Smooth muscle cell (in vitro differentiated cells): ENCODE measurements at regions not wholly inside any gene's neighbourhood (a gene's known extent, or its start where the extent isn't known, plus 50 kb on each side); places are given as distances from the start of the nearest gene placed in this dataset.

Experiments
- DNase-seq: peaks from one replicate; lab custom pipeline; 2025; ENCODE audit not compliant: unreplicated experiment; lab: John Stamatoyannopoulos, UW
- H2AFZ ChIP-seq: fragments of 200-600 bp; sonication (generic); 2 replicates; pipeline ENCODE4 v1.6.0; 2016; ENCODE audit warnings: antibody characterized with exemption, low read depth, mild to moderate bottlenecking
- H3F3A ChIP-seq: fragments of 200-600 bp; sonication (generic); 2 replicates; pipeline ENCODE4 v1.6.0; 2017; ENCODE audit warnings: antibody characterized with exemption, low read depth
- H3K27ac ChIP-seq: fragments of 200-600 bp; sonication (generic); 2 replicates; pipeline ENCODE4 v1.5.1; 2016; ENCODE audit warnings: low read depth, mild to moderate bottlenecking
- H3K27me3 ChIP-seq: fragments of 200-600 bp; sonication (generic); 2 replicates; pipeline ENCODE4 v1.6.1; 2016; ENCODE audit warnings: low read depth, mild to moderate bottlenecking
- H3K36me3 ChIP-seq: fragments of 200-600 bp; sonication (generic); 2 replicates; pipeline ENCODE4 v1.5.1; 2016; ENCODE audit warnings: low read depth
- H3K4me1 ChIP-seq: fragments of 200-600 bp; sonication (generic); 2 replicates; pipeline ENCODE4 v1.5.1; 2016; ENCODE audit warnings: low read depth
- H3K4me2 ChIP-seq: fragments of 200-600 bp; sonication (generic); 2 replicates; pipeline ENCODE4 v1.6.0; 2016; ENCODE audit warnings: mild to moderate bottlenecking
- H3K4me3 ChIP-seq: fragments of 200-600 bp; sonication (generic); 2 replicates; pipeline ENCODE4 v1.5.1; 2016; ENCODE audit warnings: mild to moderate bottlenecking
- H3K79me2 ChIP-seq: fragments of 200-600 bp; sonication (generic); 2 replicates; pipeline ENCODE4 v1.6.0; 2016; ENCODE audit warnings: low read depth, mild to moderate bottlenecking
- H3K9ac ChIP-seq: fragments of 200-600 bp; sonication (generic); 2 replicates; pipeline ENCODE4 v1.6.0; 2016; ENCODE audit warnings: low read depth
- H3K9me3 ChIP-seq: fragments of 200-600 bp; sonication (generic); replicated peaks from 2 replicates; pipeline ENCODE4 v1.5.1; 2016; ENCODE audit warnings: low read depth
- H4K20me1 ChIP-seq: fragments of 200-600 bp; sonication (generic); 2 replicates; pipeline ENCODE4 v1.6.0; 2016; ENCODE audit warnings: low read depth
- WGBS: methylation state at CpG from one replicate; pipeline ENCODE4 v1.1.7; 2016; ENCODE audit warnings: low lambda C conversion rate; 5-methylcytosine and 5-hydroxymethylcytosine counted together
- TF ChIP-seq, protein P1 (sequence below): fragments of 200-600 bp; sonication (generic); IDR thresholded peaks from 2 replicates; pipeline ENCODE4 v1.5.1; 2017; ENCODE audit warnings: borderline replicate concordance, mild to moderate bottlenecking, antibody characterized with exemption; ENCODE audit not compliant: insufficient read depth, poor library complexity, severe bottlenecking

DNA sequence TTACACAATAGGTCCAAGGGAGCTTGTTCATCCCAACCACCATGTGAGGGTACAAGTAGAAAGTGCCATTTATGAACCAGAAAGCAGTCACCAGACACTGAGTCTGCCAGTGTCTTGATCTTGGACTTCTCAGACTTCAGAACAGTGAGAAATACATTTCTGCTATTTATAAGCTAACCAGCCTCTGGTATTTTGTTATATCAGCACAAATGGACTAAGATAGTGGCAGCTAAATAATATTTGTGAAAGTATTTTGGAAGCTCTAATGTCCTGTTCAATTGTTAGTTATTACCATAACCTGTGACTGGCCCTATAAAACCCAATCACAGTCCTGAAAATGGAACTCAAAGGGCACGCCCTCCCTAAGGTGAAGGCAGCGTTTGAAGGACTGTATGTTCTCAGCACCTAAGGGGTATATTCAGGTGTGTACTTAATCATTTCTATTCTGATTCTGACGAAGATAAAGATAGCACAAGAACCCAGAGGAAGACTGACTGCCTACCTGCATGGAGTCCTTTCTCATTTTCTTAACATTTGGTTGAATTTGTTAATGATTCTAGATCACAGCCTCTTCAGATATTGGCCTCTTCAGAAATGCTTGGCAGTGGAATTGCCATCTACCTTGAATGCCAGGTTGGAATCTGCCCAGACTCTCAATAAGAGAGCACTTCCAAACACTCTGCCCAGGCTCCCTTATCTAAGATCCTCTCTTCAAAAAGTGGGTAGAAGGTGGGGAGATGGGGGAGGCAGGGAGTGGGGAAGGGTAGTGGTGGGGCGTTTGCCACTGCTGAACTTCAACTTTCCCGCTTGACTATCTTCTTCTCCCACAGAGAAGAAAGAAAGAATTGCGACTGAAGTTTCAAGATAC lies 104.0 kb upstream of the PPP2R5A start:
- no peaks in the 10 kb centered on the region for H3K9me3 ChIP-seq
- no peak for DNase-seq
- no peaks in the 10 kb centered on the region for H4K20me1 ChIP-seq
- H3F3A ChIP-seq: no peaks in the 10 kb centered on the region
- H3K79me2 ChIP-seq: no peaks in the 10 kb centered on the region
- H3K4me1 ChIP-seq: no peaks in the 10 kb centered on the region
- no peak overlapping the region for H2AFZ ChIP-seq
- TF ChIP-seq, protein P1, sequence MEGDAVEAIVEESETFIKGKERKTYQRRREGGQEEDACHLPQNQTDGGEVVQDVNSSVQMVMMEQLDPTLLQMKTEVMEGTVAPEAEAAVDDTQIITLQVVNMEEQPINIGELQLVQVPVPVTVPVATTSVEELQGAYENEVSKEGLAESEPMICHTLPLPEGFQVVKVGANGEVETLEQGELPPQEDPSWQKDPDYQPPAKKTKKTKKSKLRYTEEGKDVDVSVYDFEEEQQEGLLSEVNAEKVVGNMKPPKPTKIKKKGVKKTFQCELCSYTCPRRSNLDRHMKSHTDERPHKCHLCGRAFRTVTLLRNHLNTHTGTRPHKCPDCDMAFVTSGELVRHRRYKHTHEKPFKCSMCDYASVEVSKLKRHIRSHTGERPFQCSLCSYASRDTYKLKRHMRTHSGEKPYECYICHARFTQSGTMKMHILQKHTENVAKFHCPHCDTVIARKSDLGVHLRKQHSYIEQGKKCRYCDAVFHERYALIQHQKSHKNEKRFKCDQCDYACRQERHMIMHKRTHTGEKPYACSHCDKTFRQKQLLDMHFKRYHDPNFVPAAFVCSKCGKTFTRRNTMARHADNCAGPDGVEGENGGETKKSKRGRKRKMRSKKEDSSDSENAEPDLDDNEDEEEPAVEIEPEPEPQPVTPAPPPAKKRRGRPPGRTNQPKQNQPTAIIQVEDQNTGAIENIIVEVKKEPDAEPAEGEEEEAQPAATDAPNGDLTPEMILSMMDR: no peak
- H3K9ac ChIP-seq: no peak overlapping the region
- H3K36me3 ChIP-seq: no peaks in the 10 kb centered on the region
- no peaks in the 10 kb centered on the region for H3K27me3 ChIP-seq
- H3K4me3 ChIP-seq: no peak overlapping the region
- WGBS: 93% methylated on average over 5 of the region's 6 CpGs
- H3K4me2 ChIP-seq: no peak overlapping the region
- no peak overlapping the region for H3K27ac ChIP-seq

GRCh38 chr1:212182171-212182570 lies 103.0 kb upstream of the PPP2R5A start:
- Histone ChIP-seq H2AFZ (no peak overlapping the region), H3F3A (no peaks in the 10 kb centered on the region), H3K4me1 (no peaks in the 10 kb centered on the region), H3K36me3 (no peaks in the 10 kb centered on the region), H3K9me3 (no peaks in the 10 kb centered on the region), H4K20me1 (no peaks in the 10 kb centered on the region), H3K79me2 (no peaks in the 10 kb centered on the region), H3K27me3 (no peaks in the 10 kb centered on the region), H3K27ac (no peak overlapping the region), H3K9ac (no peak overlapping the region), H3K4me2 (no peak overlapping the region), H3K4me3 (no peak overlapping the region)
- DNase-seq: no peak
- WGBS: 98% methylated on average over 4 of the region's 4 CpGs
- TF ChIP-seq, protein P1: no peak

DNA sequence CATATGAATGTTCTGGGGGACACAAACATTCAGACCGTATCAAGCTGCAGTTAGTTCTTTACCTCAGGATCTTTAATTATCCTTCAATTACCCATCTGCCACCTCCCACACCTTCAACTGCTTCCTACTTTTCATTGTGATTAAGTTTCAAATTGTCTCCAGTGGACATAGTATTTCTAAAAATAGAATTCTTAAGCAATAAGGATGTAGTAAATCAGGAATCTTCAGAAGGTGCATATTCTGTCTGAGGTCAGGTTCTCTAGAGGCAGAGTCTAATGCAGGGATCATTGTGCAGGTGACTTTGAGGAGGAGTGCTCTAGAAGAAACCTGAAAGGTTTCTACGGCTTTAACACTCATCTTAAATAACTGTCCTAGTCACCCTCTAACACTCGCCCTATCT lies 102.6 kb upstream of the PPP2R5A start:
- Histone ChIP-seq H3K4me1 (no peaks in the 10 kb centered on the region), H4K20me1 (no peaks in the 10 kb centered on the region), H3K9me3 (no peaks in the 10 kb centered on the region), H3K4me2 (no peak overlapping the region), H3K27ac (no peak overlapping the region), H3K36me3 (no peaks in the 10 kb centered on the region), H3K9ac (no peak overlapping the region), H3F3A (no peaks in the 10 kb centered on the region), H3K79me2 (no peaks in the 10 kb centered on the region), H2AFZ (no peak overlapping the region), H3K27me3 (no peaks in the 10 kb centered on the region), H3K4me3 (no peak overlapping the region)
- WGBS: 93% methylated on average over 3 of the region's 3 CpGs
- no peak for DNase-seq
- TF ChIP-seq, protein P1: no peak
